HL-60 (cell line): ENCODE measurements at regions not wholly inside any gene's neighbourhood (a gene's known extent, or its start where the extent isn't known, plus 50 kb on each side); places are given as distances from the start of the nearest gene placed in this dataset.

Experiments used
- DNase-seq, 2 experiments: peaks; one replicate each; pipeline ENCODE4 v3.0.0-alpha.2; 2010 to 2020; ENCODE audit warnings: low read depth in 1 of 2, low spot score in 1 of 2
- H3K27ac ChIP-seq: fragments of 250-450 bp; sonication (Bioruptor Pico); replicated peaks from 2 replicates; pipeline ENCODE4 v1.5.1; 2020; ENCODE audit warnings: mild to moderate bottlenecking, moderate library complexity
- H3K27me3 ChIP-seq: fragments of 250-450 bp; sonication (Bioruptor Pico); 2 replicates; pipeline ENCODE4 v1.5.1; 2021; ENCODE audit warnings: mild to moderate bottlenecking, moderate library complexity; ENCODE audit not compliant: insufficient read depth, poor library complexity, severe bottlenecking
- H3K4me3 ChIP-seq: replicated peaks from 2 replicates; pipeline ENCODE4 v1.5.1; 2011; ENCODE audit warnings: mild to moderate bottlenecking, control low read depth, low read length; ENCODE audit not compliant: insufficient read depth
- GABPA ChIP-seq: IDR thresholded peaks from 2 replicates; pipeline ENCODE4 v1.6.1; 2012; ENCODE audit warnings: low read depth
- POLR2AphosphoS5 ChIP-seq: IDR thresholded peaks from 2 replicates; pipeline ENCODE4 v1.6.1; 2012; ENCODE audit warnings: low read depth
- SPI1 ChIP-seq: IDR thresholded peaks from 2 replicates; pipeline ENCODE4 v1.6.1; 2012; ENCODE audit warnings: low read depth, mild to moderate bottlenecking, borderline replicate concordance
- TF ChIP-seq, protein P1 (sequence below): IDR thresholded peaks from 2 replicates; pipeline ENCODE4 v1.6.1; 2012; ENCODE audit warnings: low read depth; ENCODE audit not compliant: insufficient replicate concordance
- TF ChIP-seq, protein P2 (sequence below): IDR thresholded peaks from one replicate; pipeline ENCODE4 v1.5.1; 2011; ENCODE audit warnings: low read length, control low read depth, inconsistent platforms; ENCODE audit not compliant: insufficient read depth

DNA sequence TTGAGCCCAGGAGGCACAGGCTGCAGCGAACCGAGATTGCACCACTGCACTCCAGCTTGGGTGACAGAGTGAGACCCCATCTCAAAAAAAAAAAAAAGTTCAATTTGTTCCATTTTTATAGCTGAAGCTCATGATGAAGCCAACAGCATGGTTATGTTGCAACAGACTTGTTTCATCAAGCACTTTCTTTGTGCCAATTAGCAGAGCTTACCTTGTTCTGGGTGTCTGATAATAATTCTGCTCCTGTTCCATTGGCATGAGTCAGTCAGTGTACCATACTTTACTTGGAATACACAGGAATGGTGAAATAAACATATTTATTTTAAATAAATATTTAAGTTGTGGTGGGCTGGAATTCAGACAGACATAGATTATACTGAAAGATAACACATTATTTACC lies 100.8 kb upstream of the DAAM1 start:
- TF ChIP-seq, protein P1, sequence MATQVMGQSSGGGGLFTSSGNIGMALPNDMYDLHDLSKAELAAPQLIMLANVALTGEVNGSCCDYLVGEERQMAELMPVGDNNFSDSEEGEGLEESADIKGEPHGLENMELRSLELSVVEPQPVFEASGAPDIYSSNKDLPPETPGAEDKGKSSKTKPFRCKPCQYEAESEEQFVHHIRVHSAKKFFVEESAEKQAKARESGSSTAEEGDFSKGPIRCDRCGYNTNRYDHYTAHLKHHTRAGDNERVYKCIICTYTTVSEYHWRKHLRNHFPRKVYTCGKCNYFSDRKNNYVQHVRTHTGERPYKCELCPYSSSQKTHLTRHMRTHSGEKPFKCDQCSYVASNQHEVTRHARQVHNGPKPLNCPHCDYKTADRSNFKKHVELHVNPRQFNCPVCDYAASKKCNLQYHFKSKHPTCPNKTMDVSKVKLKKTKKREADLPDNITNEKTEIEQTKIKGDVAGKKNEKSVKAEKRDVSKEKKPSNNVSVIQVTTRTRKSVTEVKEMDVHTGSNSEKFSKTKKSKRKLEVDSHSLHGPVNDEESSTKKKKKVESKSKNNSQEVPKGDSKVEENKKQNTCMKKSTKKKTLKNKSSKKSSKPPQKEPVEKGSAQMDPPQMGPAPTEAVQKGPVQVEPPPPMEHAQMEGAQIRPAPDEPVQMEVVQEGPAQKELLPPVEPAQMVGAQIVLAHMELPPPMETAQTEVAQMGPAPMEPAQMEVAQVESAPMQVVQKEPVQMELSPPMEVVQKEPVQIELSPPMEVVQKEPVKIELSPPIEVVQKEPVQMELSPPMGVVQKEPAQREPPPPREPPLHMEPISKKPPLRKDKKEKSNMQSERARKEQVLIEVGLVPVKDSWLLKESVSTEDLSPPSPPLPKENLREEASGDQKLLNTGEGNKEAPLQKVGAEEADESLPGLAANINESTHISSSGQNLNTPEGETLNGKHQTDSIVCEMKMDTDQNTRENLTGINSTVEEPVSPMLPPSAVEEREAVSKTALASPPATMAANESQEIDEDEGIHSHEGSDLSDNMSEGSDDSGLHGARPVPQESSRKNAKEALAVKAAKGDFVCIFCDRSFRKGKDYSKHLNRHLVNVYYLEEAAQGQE: no peak
- TF ChIP-seq SPI1 (no peak), POLR2AphosphoS5 (no peak), GABPA (no peak)
- TF ChIP-seq, protein P2, sequence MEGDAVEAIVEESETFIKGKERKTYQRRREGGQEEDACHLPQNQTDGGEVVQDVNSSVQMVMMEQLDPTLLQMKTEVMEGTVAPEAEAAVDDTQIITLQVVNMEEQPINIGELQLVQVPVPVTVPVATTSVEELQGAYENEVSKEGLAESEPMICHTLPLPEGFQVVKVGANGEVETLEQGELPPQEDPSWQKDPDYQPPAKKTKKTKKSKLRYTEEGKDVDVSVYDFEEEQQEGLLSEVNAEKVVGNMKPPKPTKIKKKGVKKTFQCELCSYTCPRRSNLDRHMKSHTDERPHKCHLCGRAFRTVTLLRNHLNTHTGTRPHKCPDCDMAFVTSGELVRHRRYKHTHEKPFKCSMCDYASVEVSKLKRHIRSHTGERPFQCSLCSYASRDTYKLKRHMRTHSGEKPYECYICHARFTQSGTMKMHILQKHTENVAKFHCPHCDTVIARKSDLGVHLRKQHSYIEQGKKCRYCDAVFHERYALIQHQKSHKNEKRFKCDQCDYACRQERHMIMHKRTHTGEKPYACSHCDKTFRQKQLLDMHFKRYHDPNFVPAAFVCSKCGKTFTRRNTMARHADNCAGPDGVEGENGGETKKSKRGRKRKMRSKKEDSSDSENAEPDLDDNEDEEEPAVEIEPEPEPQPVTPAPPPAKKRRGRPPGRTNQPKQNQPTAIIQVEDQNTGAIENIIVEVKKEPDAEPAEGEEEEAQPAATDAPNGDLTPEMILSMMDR: no peak
- Histone ChIP-seq H3K4me3 (no peak overlapping the region), H3K27me3 (no peaks in the 10 kb centered on the region), H3K27ac (no peak overlapping the region)
- DNase-seq: no peak

DNA sequence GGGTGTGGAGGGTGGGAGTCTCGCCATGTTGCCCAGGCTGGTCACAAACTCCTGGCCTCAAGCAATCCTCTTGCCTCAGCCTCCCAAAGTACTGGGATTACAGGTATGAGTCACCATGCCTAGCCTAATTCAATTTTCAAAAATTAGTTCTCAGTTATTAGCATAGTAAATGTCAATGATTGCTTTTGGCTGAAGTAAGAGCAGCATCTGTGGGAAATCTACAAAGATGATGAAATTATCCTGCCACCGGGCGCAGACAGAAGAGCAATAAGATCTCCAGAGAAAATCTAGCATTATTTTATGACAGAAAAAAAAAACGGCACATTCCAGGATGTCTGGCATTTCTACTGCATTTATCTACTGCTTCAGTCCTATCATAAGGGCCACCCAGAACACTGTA lies 97.9 kb upstream of the DAAM1 start:
- no peak for DNase-seq
- no peak overlapping the region for H3K27ac ChIP-seq
- no peak overlapping the region for H3K4me3 ChIP-seq
- no peaks in the 10 kb centered on the region for H3K27me3 ChIP-seq
- TF ChIP-seq POLR2AphosphoS5 (no peak), GABPA (no peak), SPI1 (no peak)
- TF ChIP-seq, protein P2: no peak
- TF ChIP-seq, protein P1: no peak

DNA sequence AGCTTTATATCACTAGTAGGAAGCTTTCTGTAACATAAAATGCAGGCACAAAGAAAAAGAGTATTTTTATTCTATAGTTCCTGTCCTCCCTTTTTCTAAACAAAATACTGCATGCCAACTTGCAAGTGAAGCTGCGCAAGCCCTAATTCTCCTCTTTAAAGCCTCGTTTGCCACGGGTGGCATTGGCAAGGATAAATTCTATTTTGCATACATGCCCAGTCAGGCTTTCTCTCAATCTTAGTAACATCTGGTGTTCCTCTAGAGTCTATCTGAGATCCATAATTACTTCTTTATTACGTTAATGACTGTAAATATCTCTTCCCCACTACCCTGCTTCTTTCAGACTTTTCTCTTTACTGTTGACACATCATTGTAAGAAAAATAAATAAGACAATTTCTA lies 97.1 kb upstream of the DAAM1 start:
- Histone ChIP-seq H3K27ac (no peak overlapping the region), H3K27me3 (no peaks in the 10 kb centered on the region), H3K4me3 (no peak overlapping the region)
- no peak for DNase-seq
- TF ChIP-seq, protein P1: no peak
- TF ChIP-seq GABPA: no peak
- TF ChIP-seq SPI1: no peak
- TF ChIP-seq, protein P2: no peak
